GM12873 (cell line): ENCODE measurements at regions not wholly inside any gene's neighbourhood (a gene's known extent, or its start where the extent isn't known, plus 50 kb on each side); places are given as distances from the start of the nearest gene placed in this dataset.

Experiments
- CTCF ChIP-seq: IDR thresholded peaks from 2 replicates; pipeline ENCODE4 v1.5.1; 2012; ENCODE audit warnings: low read depth, mild to moderate bottlenecking, moderate library complexity, low read length, control low read depth; ENCODE audit not compliant: insufficient read depth; ENCODE audit errors: missing control alignments

- TF ChIP-seq CTCF, result no peak
Observed at GRCh38 chr10:60621018-60621417, 157.3 kb upstream of the CDK1 start.

- no peak for TF ChIP-seq CTCF
Observed at GRCh38 chr10:60618861-60619260, 159.4 kb upstream of the CDK1 start.

GRCh38 chr10:60615541-60615940 is 162.7 kb upstream of the CDK1 start:
- no peak for TF ChIP-seq CTCF

- no peak for TF ChIP-seq CTCF
Observed at GRCh38 chr10:60614363-60614762, 163.9 kb upstream of the CDK1 start.

- no peak for TF ChIP-seq CTCF
Observed at GRCh38 chr10:60613434-60613833, 164.8 kb upstream of the CDK1 start.

GRCh38 chr10:60611291-60611747 is 167.0 kb upstream of the CDK1 start:
- no peak for TF ChIP-seq CTCF

GRCh38 chr10:60607372-60607771 is 170.9 kb upstream of the CDK1 start:
- no peak for TF ChIP-seq CTCF

GRCh38 chr10:60606343-60607080 is 171.8 kb upstream of the CDK1 start:
- TF ChIP-seq CTCF, result no peak
